Lung microvascular endothelial cell (primary cell): ENCODE measurements at regions not wholly inside any gene's neighbourhood (a gene's known extent, or its start where the extent isn't known, plus 50 kb on each side); places are given as distances from the start of the nearest gene placed in this dataset.
"Not testable (repeated sequence)": the region's sequence is repeated elsewhere in the genome, so short reads cannot be mapped to it uniquely, and the experiment has no call there.

ENCODE experiments used
- DNase-seq, 2 donors: peaks; one replicate each; pipeline versions ENCODE4 v3.0.0 to v3.0.0-alpha.2; 2010; ENCODE audit warnings: low read depth in 2 of 2

DNA sequence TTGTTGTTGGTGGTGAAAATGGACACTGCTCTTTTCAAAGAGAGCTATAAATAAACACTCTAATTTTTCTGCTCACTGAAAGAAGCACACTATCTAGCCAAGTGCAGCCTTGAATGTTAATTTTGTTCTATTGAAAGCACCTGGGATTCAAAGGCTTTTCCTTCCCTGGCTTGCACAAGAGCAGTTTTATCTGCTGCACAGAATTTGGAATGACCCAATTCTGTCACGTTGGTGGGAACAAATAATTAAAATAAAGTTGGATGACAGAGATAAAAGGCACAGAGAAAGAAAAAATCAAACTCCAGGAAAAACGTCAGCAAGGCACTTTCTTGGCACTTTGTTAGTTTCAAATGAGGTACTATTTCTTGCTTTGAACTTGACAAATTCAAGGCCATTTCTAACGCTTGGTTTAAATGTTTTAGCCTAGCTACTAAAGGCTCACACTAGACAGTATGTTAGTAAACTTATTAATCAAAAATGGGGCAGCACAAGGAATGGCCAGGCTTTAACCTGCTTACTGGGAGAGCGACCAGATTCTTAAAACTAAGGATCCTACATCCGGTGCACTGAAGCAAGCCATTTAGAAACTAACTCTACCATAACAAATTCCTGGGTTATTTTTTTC lies 145.5 kb upstream of the ARG1 start:
- DNase-seq = no peak

DNA sequence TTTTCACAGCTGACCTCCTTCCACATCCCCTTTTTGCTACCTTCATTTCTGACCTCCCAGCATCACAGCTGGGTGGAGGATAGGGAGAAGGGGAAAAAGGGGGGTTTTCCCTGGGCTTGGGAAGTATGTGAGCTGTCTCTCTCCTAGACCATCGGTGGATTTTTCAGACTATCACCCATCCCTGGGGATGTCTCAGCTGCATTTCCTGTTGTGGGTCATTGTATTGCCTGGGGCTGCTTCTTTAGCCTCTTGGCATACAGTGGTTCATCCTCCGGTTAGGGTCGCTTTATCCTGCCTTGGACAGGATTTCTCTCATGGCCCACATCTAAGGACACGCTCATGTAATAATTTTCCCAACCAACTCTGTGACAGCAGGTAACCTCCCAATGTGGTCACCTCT lies 142.5 kb upstream of the ARG1 start:
- no peak for DNase-seq

DNA sequence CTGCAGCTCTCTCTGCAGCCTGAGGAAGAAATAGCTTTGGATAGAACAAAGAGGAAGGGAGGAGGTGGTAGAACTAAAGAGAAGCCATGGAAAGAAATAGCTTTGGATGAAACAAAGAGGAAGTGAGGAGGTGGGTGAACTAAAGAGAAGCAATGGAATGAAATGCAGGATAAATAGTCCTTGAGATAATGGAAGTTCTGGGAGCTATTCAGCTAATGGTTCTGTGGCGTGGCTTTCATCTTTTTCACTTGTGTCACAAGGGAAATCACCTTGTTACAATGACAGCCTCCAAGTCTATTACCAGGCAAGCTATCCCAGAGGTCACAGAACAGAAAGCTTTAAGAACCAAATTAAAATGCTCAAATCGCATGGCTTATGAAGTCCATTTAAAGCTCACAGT lies 141.3 kb upstream of the ARG1 start:
- no peak for DNase-seq

DNA sequence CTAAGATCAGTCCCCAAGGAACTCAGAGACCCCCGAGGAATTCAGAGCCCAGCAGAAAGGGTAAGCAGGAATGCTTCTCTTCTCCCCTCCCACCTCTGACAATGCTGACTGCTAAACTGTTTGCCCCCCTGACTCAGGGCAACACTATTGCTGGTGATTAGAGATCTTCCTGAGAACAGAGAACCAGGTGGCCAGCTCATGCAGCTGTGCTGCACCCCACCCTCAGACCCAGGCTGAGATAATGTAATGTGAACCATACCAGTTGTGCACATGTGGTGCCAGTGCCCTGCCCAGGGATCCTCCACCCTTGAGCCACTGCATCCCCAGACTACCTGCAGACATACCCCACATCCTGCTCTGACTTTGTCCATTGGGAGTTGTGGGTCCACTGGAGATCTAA lies 139.1 kb upstream of the ARG1 start:
- DNase-seq = no peak

DNA sequence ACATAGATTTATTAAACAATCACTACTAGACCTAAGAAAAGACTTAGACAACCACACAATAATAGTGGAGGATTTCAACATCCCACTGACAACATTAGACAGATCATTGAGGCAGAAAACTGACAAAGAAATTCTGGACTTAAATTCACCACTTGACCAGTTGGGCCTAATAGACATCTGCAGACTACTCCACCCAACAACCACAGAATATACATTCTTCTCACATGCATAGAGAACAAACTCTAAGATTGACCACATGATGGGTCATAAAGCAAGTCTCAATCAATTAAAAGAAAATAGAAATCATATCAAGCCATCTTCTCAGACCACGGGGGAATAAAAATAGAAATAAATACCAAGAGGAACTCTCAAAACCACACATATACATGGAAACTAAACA lies 136.7 kb upstream of the ARG1 start:
- DNase-seq = no peak

DNA sequence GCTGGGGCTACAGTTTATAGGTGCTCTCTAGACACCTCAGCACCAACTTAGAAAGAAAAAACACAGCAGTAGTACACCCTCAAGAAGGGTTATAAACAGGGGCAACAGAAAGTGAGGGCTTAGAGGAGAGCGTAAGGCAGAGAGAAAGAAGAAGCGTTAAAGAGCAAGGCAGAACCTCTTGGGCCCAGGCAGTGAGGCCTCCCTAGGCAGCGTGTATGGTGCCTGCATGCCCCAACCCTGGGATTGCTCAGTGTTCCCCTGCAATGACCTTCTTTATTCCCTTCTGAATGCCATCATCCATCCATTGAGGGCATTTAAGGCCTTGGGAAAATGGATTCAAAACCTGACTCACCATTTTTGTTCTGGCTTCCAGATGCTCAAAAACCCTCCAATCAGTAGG lies 130.0 kb upstream of the ARG1 start:
- DNase-seq = no peak

DNA sequence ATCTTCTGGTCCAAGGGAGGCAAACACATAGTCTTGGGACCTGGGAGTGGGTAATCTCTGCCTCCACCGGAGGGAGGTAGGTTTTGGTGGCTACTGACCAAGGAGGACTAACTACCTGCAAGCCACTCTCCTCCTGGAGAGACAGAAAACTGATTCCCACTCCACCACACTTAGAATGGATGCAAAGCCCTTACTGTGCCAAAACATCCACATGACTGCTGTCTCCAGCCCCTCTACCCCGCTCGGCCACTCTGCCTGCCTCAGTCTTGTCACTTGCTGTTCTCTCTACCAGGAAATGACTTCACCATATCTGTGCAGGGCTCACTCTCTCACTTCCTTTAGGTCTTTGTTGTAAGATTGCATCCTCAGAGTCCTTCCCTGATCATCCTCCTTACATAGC lies 129.5 kb upstream of the ARG1 start:
- DNase-seq = no peak

DNA sequence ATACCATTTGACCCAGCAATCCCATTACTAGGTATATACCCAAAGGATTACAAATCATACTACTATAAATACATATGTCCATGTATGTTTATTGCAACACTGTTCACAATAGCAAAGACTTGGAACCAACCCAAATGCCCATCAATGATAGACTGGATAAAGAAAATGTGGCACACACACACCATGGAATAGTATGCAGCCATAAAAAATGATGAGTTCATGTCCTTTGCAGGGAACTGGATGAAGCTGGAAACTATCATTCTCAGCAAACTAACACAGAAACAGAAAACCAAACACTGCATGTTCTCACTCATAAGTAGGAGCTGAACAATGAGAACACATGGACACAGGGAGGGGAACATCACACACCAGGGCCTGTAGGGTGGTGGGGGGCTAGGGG lies 127.7 kb upstream of the ARG1 start:
- DNase-seq = not testable (repeated sequence)

DNA sequence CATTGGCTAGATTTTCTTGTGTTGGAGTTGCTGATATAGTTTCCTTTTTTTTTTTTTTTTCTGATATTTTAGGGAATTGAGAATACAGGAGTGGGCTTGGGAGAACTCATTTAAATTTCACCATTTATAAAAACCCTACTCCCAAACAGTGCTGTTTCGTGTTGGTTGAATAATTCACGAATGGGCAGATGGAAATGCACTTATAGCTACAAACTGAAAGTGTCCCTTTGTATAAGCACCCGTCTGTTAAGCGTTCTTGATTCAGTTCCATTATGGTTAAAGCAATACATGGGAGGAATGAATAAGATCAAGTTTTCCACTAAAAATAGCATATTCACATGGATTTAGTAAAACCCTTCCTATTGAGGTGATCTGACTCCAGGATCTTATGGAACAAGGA lies 122.2 kb upstream of the ARG1 start:
- no peak for DNase-seq

DNA sequence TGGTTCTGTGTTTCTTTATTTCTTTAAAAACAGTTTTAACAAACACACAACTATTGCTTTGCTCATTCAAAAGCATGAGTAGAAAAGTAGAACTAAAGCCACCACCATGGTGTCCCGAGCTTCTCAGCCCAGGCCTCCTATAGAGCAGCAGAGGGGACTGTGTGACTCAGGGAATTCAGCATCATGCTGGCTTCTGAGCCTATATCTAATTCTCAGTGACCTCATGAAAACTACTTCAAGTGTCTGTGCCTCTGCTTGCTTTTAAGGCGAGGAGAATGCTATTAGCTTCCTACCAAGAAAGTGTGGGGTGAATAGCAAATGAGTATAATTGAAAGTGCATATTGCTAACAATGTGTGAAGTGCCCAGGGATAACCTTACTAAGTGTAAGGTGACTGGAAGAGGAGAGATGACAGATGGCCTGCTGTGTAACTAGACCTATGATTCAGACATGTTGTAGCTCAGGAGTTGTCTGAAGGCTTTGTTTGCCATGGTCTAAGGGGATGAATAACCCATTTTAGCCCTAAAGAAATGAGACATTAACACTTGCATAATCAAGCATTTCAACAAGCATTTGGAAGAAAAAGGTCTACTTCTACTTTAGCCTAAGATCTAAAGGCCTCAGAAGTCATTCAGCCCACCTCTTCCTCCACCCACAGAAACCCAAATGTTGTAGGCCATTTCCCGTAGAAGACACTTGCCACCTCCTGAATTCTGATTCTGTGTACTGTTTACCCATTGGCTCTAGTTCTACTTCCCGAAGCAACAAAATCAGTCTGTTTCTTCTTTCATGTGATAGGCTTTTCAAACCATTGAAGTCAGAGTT lies 121.5 kb upstream of the ARG1 start:
- DNase-seq = no peak

DNA sequence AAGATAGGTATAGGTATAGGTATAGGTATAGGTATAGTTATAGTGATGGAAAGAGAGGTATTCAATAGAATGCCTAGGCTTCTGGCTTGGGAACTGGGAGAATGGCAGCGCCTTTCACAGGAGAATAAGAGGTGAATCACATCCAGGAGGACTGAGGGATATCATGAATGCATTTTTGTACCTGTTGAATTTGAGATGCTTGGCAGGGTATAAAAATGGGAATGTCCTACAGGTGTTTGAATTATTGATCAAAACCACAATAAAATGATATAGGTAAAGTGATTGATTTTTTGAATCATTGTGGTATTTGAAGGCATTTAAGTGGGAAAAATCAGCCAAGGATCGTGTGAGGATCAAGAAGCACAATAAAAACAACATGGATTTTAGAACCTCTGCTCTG lies 119.2 kb upstream of the ARG1 start:
- no peak for DNase-seq

DNA sequence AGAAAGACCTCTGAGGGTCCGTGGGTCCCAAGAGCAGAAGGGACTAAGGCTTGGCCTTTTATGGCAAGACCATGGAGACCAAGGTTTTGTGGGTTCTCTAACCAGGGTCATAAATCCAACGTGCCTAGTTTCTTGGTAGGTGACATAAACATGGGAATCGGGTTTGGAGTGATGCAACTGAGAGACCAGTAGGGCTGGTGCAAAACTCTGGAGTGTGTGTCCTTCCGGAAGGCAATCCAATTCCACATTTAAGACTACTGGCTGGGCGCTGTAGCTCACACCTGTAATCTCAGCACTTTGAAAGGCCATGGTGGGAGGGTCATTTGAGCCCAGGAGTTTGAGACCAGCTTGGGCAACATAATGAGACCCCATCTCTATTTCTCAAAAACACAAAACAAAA lies 116.5 kb upstream of the ARG1 start:
- no peak for DNase-seq

DNA sequence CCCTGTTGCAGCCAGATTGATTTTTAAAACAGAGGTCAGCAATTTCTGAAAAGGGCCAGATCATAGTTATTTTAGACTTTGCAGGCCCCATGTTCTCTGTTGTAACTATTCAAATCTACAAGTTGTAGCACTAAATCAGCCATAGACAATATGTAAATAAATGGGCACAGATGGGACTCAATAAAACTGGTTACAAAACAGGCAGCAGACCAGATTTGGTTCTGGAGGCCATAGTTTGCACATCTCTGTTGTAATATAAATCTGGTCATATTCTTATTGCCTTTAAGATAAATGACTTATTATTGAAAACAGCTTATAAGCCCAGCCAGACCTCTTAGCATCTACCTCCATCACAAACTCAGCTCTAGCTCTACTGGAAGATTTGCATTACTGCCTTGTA lies 114.0 kb upstream of the ARG1 start:
- no peak for DNase-seq

DNA sequence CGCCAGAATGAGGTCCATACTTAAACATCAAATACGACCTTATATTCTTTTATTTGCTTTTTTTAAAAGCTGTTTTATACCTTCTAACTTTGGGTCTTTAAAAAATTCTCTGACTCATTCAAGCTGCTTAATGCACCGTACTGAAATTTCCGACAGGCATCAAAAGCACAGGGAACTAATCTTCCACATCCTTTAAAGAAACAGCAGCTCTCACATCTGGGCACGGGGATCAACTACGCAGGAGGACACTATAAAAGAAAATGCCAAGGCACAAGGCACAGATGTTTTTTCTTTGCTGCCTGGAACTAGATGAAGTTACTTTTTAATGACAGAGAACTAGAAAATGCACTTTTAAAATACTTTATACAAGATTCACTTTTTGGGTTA lies 112.4 kb upstream of the ARG1 start:
- DNase-seq = no peak

DNA sequence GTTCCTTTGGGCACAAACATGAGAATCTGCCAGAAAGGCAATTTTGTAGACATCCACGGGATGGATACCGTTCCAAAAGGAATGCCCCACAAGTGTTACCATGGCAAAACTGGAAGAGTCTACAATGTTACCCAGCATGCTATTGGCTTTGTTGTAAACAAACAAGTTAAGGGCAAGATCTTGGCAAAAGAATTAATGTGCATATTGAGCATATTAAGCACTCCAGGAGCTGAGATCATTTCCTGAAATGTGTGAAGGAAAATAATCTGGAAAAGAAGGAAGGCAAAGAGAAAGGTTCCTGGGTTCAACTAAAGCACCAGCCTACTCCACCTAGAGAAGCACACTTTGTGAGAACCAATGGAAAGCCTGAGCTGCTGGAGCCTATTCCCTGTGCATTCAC lies 103.9 kb upstream of the ARG1 start:
- no peak for DNase-seq

DNA sequence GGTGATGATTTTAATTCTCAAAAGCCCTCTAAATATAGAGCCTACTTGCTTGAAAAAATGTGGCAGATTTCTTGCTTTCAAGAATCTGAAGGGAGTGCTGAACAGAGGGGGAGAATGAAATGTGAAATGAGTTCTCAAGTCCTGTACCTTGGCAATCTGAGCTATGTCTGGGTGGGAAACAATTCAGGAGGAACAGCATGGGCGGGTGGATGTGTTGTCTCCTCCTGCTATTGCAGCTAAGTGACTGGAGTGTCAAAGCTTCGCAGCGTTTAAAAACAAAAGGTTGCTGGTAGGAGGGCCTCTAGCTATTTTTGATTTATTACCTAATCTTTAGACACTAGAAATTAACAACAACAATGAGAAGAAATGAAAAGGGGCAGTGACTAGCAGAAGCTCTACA lies 102.5 kb upstream of the ARG1 start:
- no peak for DNase-seq

DNA sequence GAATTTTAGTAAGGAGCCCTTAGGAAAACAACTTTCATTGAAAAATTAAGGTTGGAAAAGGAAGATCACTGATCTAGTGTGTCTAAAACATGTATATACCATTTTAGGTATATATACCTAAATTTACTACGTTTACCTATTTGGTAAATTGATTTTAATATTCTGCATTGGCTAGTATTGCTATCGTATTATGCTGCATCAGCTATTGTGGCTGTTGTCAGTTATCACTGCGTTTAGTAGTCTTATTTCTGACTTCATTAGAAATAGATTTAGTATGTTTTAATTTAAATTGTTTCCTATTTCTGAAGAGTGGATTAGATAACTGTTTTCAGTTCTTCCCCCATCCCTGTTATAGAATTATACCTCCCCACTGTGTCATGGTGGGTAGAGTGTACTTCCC lies 101.7 kb upstream of the ARG1 start:
- no peak for DNase-seq

DNA sequence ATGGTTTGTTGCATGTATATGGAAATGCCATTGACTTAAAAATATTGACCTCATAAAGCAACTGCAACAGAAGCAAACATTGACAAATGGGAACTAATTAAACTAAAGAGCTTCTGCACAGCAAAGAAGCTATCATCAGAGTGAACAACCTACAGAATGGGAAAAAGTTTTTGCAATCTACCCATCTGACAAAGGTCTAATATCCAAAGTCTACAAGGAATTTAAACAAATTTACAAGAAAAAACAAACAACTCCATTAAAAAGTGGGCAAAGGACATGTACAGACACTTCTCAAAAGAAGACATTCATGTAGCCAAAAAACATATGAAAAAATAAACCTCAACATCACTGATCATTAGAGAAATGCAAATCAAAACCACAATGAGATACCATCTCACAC lies 99.7 kb upstream of the ARG1 start:
- not testable (repeated sequence) for DNase-seq

DNA sequence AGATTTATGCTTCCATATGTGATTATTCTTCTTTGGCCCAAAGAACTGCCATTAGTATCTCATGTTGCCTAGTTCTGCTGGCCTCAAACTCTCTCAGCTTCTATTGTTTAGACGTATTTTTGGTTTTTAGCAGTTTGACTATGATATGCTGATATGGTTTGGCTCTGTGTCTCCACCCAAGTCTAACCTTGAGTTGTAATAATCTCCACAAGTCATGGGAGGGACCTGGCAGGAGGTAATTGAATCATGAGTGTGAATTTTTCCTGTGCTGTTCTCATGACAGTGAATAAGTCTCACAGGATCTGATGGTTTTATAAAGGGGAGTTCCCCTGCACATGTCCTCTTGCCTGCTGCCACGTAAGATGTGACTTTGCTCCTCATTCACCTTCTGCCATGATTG lies 96.7 kb upstream of the ARG1 start:
- DNase-seq = no peak

DNA sequence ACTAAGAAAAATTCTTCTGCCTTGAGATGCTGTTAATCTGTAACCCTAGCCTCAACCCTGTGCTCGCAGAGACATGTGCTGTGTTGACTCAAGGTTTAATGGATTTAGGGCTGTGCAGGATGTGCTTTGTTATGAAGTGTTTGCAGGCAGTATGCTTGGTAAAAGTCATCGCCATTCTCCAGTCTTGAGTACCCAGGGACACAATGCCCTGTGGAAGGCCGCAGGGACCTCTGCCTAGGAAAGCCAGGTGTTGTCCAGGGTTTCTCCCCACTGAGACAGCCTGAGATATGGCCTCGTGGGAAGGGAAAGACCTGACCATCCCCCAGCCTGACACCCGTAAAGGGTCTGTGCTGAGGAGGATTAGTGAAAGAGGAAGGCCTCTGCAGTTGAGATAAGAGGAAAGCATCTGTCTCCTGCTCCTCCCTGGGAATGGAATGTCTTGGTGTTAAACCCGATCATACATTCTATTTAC lies 94.2 kb upstream of the ARG1 start:
- not testable (repeated sequence) for DNase-seq

DNA sequence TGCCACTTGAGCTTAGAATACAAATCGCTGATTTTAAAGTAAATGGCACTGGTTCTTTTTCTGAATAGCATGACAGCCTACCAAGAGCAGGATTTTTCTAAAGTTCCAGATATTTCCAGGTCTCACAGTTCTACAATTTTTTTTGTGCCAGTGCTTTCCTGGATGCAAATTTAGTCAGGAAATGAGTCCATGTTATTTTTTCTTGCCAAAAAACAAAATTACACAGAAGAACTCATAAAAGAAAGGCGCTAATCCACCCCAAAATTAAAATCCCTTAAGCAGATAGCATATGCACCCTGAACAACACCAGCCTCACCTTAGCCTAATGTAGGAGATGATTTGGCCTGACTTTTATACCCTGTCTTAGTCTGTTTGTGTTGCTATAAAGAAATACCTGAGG lies 86.4 kb upstream of the ARG1 start:
- DNase-seq = no peak

DNA sequence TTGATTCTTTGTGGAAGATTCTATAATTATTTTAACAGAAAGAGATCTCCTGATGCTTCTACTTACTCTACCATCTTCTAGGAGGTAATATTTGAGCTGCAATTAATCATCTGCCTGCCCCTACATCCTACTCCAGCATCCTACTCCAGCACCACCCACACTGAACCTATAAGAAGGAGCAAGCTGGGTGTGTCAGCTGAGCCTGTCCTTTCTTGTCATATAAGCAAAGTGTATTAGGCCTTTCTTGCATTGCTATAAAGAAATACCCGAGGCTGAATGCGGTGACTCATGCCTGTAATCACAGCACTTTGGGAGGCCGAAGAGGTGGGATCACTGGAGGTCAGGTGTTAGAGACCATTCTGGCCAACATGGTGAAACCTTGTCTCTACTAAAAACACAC lies 84.2 kb upstream of the ARG1 start:
- DNase-seq = no peak

DNA sequence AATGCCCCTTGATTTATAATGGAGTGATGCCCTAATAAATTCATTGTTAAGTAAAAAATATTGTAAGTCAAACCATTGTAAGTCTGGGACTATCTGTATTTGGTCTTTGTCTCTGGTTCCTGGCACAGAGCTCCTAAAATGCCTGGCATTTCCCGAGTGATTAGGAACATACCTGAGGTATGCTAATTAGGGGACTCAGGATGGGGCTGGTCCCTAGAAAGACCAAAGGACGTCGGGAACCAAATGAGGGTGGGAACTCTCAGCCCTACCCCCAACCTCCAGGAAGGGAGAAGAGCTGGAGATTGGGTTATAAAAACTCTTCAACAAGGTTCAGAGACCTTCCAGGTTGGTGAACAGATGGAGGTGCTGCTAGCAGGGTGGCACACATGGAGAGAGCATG lies 82.6 kb upstream of the ARG1 start:
- no peak for DNase-seq
